IMR-90 (cell line): ENCODE measurements at regions not wholly inside any gene's neighbourhood (a gene's known extent, or its start where the extent isn't known, plus 50 kb on each side); places are given as distances from the start of the nearest gene placed in this dataset.

Experiments
- ATAC-seq: fragments of 200-7000 bp; cut with Tn5 transposase; 2 replicates; pipeline ENCODE4 v1.9.1; 2020; ENCODE audit warnings: low read depth, mild to moderate bottlenecking, moderate library complexity
- BruUV-seq: library from RNA; stranded (reverse); fragments of 400-500 nt; replicated peaks from 2 replicates; lab custom pipeline; 2021; lab: Mats Ljungman, UMichigan
- CTCF ChIA-PET: fragments of 300-600 bp; formaldehyde crosslinking; extraction: SDS; loops from one replicate; lab custom pipeline; 2021; ENCODE audit warnings: antibody characterized with exemption; lab: Yijun Ruan, JAX
- POLR2A ChIA-PET: fragments of 300-600 bp; sonication (Branson Sonifier 250); formaldehyde crosslinking; loops from one replicate; lab custom pipeline; 2022; ENCODE audit warnings: antibody characterized with exemption; ENCODE audit not compliant: unreplicated experiment; lab: Charles Lee
- DNase-seq: peaks from one replicate; pipeline ENCODE4 v3.0.0; 2013
- H2AFZ ChIP-seq: replicated peaks from 2 replicates; pipeline ENCODE3; 2013; ENCODE audit warnings: low read length, mild to moderate bottlenecking; ENCODE audit not compliant: poor library complexity
- H2AK5ac ChIP-seq: 2 replicates; pipeline ENCODE4 v1.6.1; 2013; ENCODE audit warnings: low read depth, low read length, inconsistent platforms
- H2AK9ac ChIP-seq: replicated peaks from 2 replicates; pipeline ENCODE3; 2013; ENCODE audit warnings: mild to moderate bottlenecking, low read depth, low read length, moderate library complexity; ENCODE audit not compliant: poor library complexity
- H2BK120ac ChIP-seq: 2 replicates; pipeline ENCODE4 v1.6.1; 2013; ENCODE audit warnings: low read depth, low read length, inconsistent platforms
- H2BK15ac ChIP-seq: 3 replicates; pipeline ENCODE4 v1.6.1; 2013; ENCODE audit warnings: low read depth, low read length, inconsistent platforms
- H2BK20ac ChIP-seq: 2 replicates; pipeline ENCODE4 v1.6.1; 2013; ENCODE audit warnings: low read depth, mild to moderate bottlenecking, inconsistent platforms, low read length, moderate library complexity
- H2BK5ac ChIP-seq: 2 replicates; pipeline ENCODE4 v1.6.1; 2013; ENCODE audit warnings: mild to moderate bottlenecking, low read depth, low read length, inconsistent platforms; ENCODE audit not compliant: poor library complexity, severe bottlenecking
- H3K14ac ChIP-seq: replicated peaks from 2 replicates; pipeline ENCODE4 v1.6.1; 2013; ENCODE audit warnings: low read depth, low read length, inconsistent platforms
- H3K18ac ChIP-seq: 2 replicates; pipeline ENCODE4 v1.6.1; 2013; ENCODE audit warnings: low read depth, low read length, control low read depth
- H3K23ac ChIP-seq: 2 replicates; pipeline ENCODE4 v1.6.1; 2013; ENCODE audit warnings: low read depth, low read length, inconsistent platforms
- H3K27ac ChIP-seq: 2 replicates; pipeline ENCODE4 v1.5.1; 2013; ENCODE audit warnings: mild to moderate bottlenecking, control low read depth, low read length; ENCODE audit not compliant: insufficient read depth
- H3K27me3 ChIP-seq: 2 replicates; pipeline ENCODE4 v1.6.1; 2013; ENCODE audit warnings: low read length; ENCODE audit not compliant: control insufficient read depth, insufficient read depth
- H3K36me3 ChIP-seq: 2 replicates; pipeline ENCODE4 v1.6.1; 2013; ENCODE audit warnings: low read length, mixed read lengths; ENCODE audit not compliant: control insufficient read depth, insufficient read depth
- H3K4ac ChIP-seq: 2 replicates; pipeline ENCODE4 v1.6.1; 2013; ENCODE audit warnings: low read depth, low read length, inconsistent platforms
- H3K4me1 ChIP-seq: 2 replicates; pipeline ENCODE4 v1.6.1; 2013; ENCODE audit warnings: low read length, mixed read lengths; ENCODE audit not compliant: control insufficient read depth, insufficient read depth
- H3K4me2 ChIP-seq: 2 replicates; pipeline ENCODE4 v1.6.1; 2013; ENCODE audit warnings: low read depth, mild to moderate bottlenecking, control low read depth, low read length, moderate library complexity
- H3K4me3 ChIP-seq: 2 replicates; pipeline ENCODE4 v1.5.1; 2013; ENCODE audit warnings: low read depth, mild to moderate bottlenecking, control low read depth, low read length, moderate library complexity; ENCODE audit not compliant: insufficient read depth
- H3K56ac ChIP-seq: 2 replicates; pipeline ENCODE4 v1.6.1; 2013; ENCODE audit warnings: low read length, inconsistent platforms; ENCODE audit not compliant: insufficient read depth; ENCODE audit errors: extremely low read depth
- H3K79me1 ChIP-seq, 2 experiments: 2 replicates each; pipeline ENCODE4 v1.6.1; 2013; ENCODE audit warnings: low read length in 2 of 2, inconsistent platforms in 1 of 2, low read depth in 1 of 2
- H3K9ac ChIP-seq: 2 replicates; pipeline ENCODE4 v1.6.1; 2013; ENCODE audit warnings: low read depth, low read length, control low read depth
- H3K9me1 ChIP-seq: 2 replicates; pipeline ENCODE4 v1.6.1; 2013; ENCODE audit warnings: low read length, inconsistent platforms; ENCODE audit not compliant: insufficient read depth
- H3K9me3 ChIP-seq: 2 replicates; pipeline ENCODE4 v1.6.1; 2013; ENCODE audit warnings: low read length; ENCODE audit not compliant: control insufficient read depth, insufficient read depth
- H4K20me1 ChIP-seq: 2 replicates; pipeline ENCODE4 v1.6.1; 2013; ENCODE audit warnings: low read length, inconsistent platforms; ENCODE audit not compliant: insufficient read depth
- H4K5ac ChIP-seq: 2 replicates; pipeline ENCODE4 v1.6.1; 2013; ENCODE audit warnings: mild to moderate bottlenecking, low read depth, low read length, control low read depth
- H4K8ac ChIP-seq, 2 experiments: 2 replicates each; pipeline ENCODE4 v1.6.1; 2013; ENCODE audit warnings: low read depth in 2 of 2, low read length in 2 of 2, control low read depth in 1 of 2, inconsistent platforms in 1 of 2
- H4K91ac ChIP-seq: 2 replicates; pipeline ENCODE4 v1.6.1; 2013; ENCODE audit warnings: low read depth, low read length, inconsistent platforms; ENCODE audit not compliant: insufficient read depth
- BHLHE40 ChIP-seq: fragments of 150-350 bp; IDR thresholded peaks from 2 replicates; pipeline ENCODE4 v1.6.1; 2016; ENCODE audit warnings: mild to moderate bottlenecking, low read depth, low read length
- CEBPB ChIP-seq: IDR thresholded peaks from 2 replicates; pipeline ENCODE4 v1.6.1; 2012; ENCODE audit warnings: low read depth, low read length, improper control_type of control experiment
- CHD1 ChIP-seq: IDR thresholded peaks from 2 replicates; pipeline ENCODE4 v1.6.1; 2012; ENCODE audit warnings: low read depth, low read length, improper control_type of control experiment
- FOS ChIP-seq: fragments of 150-350 bp; IDR thresholded peaks from 2 replicates; pipeline ENCODE4 v1.6.1; 2016; ENCODE audit warnings: low read depth, low read length
- MAFK ChIP-seq: IDR thresholded peaks from 2 replicates; pipeline ENCODE4 v1.6.1; 2012; ENCODE audit warnings: low read depth, low read length, improper control_type of control experiment
- MXI1 ChIP-seq: IDR thresholded peaks from 2 replicates; pipeline ENCODE4 v1.6.1; 2012; ENCODE audit warnings: low read depth, mild to moderate bottlenecking, low read length, moderate library complexity, borderline replicate concordance
- NFE2L2 ChIP-seq: fragments of 150-350 bp; IDR thresholded peaks from 2 replicates; pipeline ENCODE4 v1.6.1; 2016; ENCODE audit warnings: low read depth, mild to moderate bottlenecking, low read length
- POLR2A ChIP-seq: IDR thresholded peaks from 2 replicates; pipeline ENCODE4 v1.6.1; 2012; ENCODE audit warnings: mild to moderate bottlenecking, low read depth, low read length
- RAD21 ChIP-seq: IDR thresholded peaks from 2 replicates; pipeline ENCODE4 v1.6.1; 2012; ENCODE audit warnings: low read length, improper control_type of control experiment
- SMC3 ChIP-seq: fragments of 150-350 bp; IDR thresholded peaks from 2 replicates; pipeline ENCODE4 v1.6.1; 2016; ENCODE audit warnings: low read depth, mild to moderate bottlenecking, antibody characterized with exemption, low read length, moderate library complexity
- WGBS, 2 experiments: methylation state at CpG; one replicate each; pipeline versions ENCODE4 v1.1.5 to v1.1.7; 2013; ENCODE audit warnings: missing lambda C conversion rate in 2 of 2; ENCODE audit not compliant: insufficient read length in 1 of 2; ENCODE audit errors: extremely low coverage in 2 of 2; 5-methylcytosine and 5-hydroxymethylcytosine counted together
- dilution Hi-C: fragments of 300-500 bp; cut with HindIII; formaldehyde crosslinking; loops from one replicate; pipeline ENCODE4 v1.14.3; 2018; ENCODE audit warnings: low sequenced_read_pairs; ENCODE audit not compliant: unreplicated experiment
- in situ Hi-C: fragments of 300-500 bp; cut with MboI; formaldehyde crosslinking; loops from 3 replicates; pipeline ENCODE4 v1.14.3; 2019; ENCODE audit warnings: low sequenced_read_pairs, inconsistent platforms, mixed read lengths
- intact Hi-C: fragments of 100-400 bp; cut with micrococcal nuclease; formaldehyde crosslinking; loops from 2 replicates; pipeline ENCODE4 v1.10.0; 2022
- TF ChIP-seq, protein P1 (sequence below): fragments of 150-350 bp; IDR thresholded peaks from 2 replicates; pipeline ENCODE4 v1.6.1; 2016; ENCODE audit warnings: low read depth, mild to moderate bottlenecking, low read length, moderate library complexity, borderline replicate concordance
- TF ChIP-seq, protein P2 (sequence below): conservative IDR thresholded peaks from 2 replicates; pipeline ENCODE4 v1.5.1; 2012; ENCODE audit warnings: mild to moderate bottlenecking, low read depth, low read length, improper control_type of control experiment
- TF ChIP-seq, protein P3 (sequence below): fragments of 150-350 bp; IDR thresholded peaks from 2 replicates; pipeline ENCODE4 v1.6.1; 2017; ENCODE audit warnings: mild to moderate bottlenecking, antibody characterized with exemption, low read length, low read depth

DNA sequence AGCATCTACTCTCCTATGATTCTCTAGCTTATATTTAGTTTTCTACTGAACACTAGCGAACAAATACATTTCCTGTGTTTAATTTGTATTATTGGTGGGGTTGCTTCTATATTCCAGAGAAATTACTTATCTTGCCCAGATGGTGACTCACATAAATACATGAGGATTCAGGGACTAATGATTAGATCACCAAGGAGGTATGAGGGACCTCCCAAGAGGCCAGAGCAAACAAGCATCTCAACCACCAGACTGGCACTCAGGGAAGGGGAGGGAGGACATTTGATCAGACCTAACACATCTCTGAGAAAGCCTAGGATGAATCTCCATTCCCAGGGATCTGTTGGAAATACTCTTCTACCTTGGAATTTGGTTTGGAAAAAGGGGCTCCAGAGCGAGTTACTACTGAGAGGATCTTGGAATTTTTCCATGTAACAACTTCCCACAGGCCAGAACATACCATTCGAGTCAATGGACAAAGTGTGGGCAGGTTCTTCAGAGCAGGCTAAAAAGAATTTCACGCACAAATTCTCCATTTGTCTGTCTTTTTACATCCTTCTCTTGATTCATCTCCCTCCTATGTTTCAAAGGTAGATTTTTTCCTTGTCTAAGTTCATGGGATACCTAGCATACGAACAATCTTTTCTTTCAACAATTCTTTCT is 262.6 kb upstream of the MYOCD start (continued):
- TF ChIP-seq CHD1 (no peak), RAD21 (no peak)

DNA sequence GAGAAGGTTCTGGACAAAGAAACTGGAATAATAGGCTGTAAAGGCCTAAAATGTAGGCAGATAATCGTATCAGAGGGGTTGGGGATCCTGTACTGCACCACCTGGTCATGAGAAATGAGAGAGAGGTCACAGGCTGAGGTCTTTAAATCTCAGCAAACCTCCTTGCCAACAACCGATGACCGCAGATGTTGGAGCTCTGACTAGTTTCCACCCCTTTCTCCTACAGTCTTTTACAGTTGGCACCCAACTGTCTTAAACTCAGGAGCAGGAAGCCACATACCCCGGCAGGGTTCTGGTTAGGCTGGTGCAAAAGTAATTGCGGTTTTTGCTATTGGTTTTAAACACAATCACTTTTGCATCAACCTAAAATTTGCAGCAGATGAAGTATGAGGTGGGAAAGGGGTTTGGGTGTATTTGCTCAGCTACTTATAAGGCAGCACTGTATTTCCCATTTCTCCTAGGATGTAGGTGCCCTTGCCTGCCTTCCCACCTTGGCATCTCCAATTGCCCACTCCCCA is 261.8 kb upstream of the MYOCD start:
- H2BK20ac ChIP-seq = peak overlapping the region; percentile 93
- peak overlapping the region; percentile 95 for H2BK5ac ChIP-seq
- ChIA-PET POLR2A (no interaction called here), CTCF (no interaction called here)
- H2BK15ac ChIP-seq = peak overlapping the region; percentile 95; the same call in 2 of the 3 replicates
- H3K4me3 ChIP-seq = no peak overlapping the region
- peak overlapping the region; percentile 1 for H2AFZ ChIP-seq
- peak overlapping the region; percentile 67; the same call in 1 of the 2 replicates for H4K5ac ChIP-seq
- no peaks in the 10 kb centered on the region for H3K36me3 ChIP-seq
- no peak overlapping the region; the same call in 1 of the 2 replicates for H3K56ac ChIP-seq
- peak overlapping the region; percentile 69 for H3K14ac ChIP-seq
- H3K4me2 ChIP-seq = no peak overlapping the region
- no peak overlapping the region for H3K9ac ChIP-seq
- no peaks in the 10 kb centered on the region for H4K20me1 ChIP-seq
- intact Hi-C loops (loop anchor here (2.0 to 5.0 kb wide), 2 partner anchors 147 to 263 kb away; partner anchors contain the start of gene MYOCD), dilution Hi-C loops (no loop called here), in situ Hi-C loops (no loop called here)
- H4K91ac ChIP-seq = peak overlapping the region; percentile 79
- H3K9me3 ChIP-seq = no peaks in the 10 kb centered on the region
- peaks cover 16% of the 10 kb centered on the region for H3K9me1 ChIP-seq
- no peak for DNase-seq
- no peak for ATAC-seq
- H3K18ac ChIP-seq = peak overlapping the region; percentile 90; the same call in 1 of the 2 replicates
- H3K27ac ChIP-seq = 0 out of 2 replicates have a peak overlapping the region, but pooled peaks have one; percentile 34
- no CpG with 5 or more reads among the region's 5 CpGs for WGBS, 2 experiments
- H3K4ac ChIP-seq = peak overlapping the region; percentile 77
- H2AK5ac ChIP-seq = peak overlapping the region; percentile 92
- 0 out of 4 replicates have a peak, but pooled peaks cover 0 to 3% of the 10 kb centered on the region in 2 experiments for H3K79me1 ChIP-seq
- peak overlapping the region; percentile 2 to 55; a peak in 3 of 4 replicates for H4K8ac ChIP-seq
- BruUV-seq = no TSS peak
- H2BK120ac ChIP-seq = peak overlapping the region; percentile 89
- no peak overlapping the region for H3K23ac ChIP-seq
- H2AK9ac ChIP-seq = peak overlapping the region; percentile 31
- H3K4me1 ChIP-seq = peaks cover 8% of the 10 kb centered on the region
- no peaks in the 10 kb centered on the region for H3K27me3 ChIP-seq
- TF ChIP-seq FOS (no peak), POLR2A (no peak), CHD1 (no peak), SMC3 (no peak), CEBPB (no peak), MAFK (no peak), NFE2L2 (no peak), BHLHE40 (no peak), MXI1 (no peak)
- TF ChIP-seq, protein P1, sequence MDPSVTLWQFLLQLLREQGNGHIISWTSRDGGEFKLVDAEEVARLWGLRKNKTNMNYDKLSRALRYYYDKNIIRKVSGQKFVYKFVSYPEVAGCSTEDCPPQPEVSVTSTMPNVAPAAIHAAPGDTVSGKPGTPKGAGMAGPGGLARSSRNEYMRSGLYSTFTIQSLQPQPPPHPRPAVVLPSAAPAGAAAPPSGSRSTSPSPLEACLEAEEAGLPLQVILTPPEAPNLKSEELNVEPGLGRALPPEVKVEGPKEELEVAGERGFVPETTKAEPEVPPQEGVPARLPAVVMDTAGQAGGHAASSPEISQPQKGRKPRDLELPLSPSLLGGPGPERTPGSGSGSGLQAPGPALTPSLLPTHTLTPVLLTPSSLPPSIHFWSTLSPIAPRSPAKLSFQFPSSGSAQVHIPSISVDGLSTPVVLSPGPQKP = no peak
- TF ChIP-seq, protein P2, sequence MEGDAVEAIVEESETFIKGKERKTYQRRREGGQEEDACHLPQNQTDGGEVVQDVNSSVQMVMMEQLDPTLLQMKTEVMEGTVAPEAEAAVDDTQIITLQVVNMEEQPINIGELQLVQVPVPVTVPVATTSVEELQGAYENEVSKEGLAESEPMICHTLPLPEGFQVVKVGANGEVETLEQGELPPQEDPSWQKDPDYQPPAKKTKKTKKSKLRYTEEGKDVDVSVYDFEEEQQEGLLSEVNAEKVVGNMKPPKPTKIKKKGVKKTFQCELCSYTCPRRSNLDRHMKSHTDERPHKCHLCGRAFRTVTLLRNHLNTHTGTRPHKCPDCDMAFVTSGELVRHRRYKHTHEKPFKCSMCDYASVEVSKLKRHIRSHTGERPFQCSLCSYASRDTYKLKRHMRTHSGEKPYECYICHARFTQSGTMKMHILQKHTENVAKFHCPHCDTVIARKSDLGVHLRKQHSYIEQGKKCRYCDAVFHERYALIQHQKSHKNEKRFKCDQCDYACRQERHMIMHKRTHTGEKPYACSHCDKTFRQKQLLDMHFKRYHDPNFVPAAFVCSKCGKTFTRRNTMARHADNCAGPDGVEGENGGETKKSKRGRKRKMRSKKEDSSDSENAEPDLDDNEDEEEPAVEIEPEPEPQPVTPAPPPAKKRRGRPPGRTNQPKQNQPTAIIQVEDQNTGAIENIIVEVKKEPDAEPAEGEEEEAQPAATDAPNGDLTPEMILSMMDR = no peak
- TF ChIP-seq, protein P3, sequence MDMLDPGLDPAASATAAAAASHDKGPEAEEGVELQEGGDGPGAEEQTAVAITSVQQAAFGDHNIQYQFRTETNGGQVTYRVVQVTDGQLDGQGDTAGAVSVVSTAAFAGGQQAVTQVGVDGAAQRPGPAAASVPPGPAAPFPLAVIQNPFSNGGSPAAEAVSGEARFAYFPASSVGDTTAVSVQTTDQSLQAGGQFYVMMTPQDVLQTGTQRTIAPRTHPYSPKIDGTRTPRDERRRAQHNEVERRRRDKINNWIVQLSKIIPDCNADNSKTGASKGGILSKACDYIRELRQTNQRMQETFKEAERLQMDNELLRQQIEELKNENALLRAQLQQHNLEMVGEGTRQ = no peak
